SKM-1 (cell line): ENCODE measurements at regions not wholly inside any gene's neighbourhood (a gene's known extent, or its start where the extent isn't known, plus 50 kb on each side); places are given as distances from the start of the nearest gene placed in this dataset.

Experiments used
- DNase-seq: peaks from one replicate; lab custom pipeline; 2025; ENCODE audit not compliant: unreplicated experiment; lab: John Stamatoyannopoulos, UW

- no peak for DNase-seq
Measured at GRCh38 chr2:67854103-67854743, 208.6 kb downstream of the C1D start.

GRCh38 chr2:67854798-67855197 is 208.0 kb downstream of the C1D start:
- DNase-seq = no peak

- DNase-seq = no peak
Measured at GRCh38 chr2:67856866-67857265, 205.9 kb downstream of the C1D start.

DNA sequence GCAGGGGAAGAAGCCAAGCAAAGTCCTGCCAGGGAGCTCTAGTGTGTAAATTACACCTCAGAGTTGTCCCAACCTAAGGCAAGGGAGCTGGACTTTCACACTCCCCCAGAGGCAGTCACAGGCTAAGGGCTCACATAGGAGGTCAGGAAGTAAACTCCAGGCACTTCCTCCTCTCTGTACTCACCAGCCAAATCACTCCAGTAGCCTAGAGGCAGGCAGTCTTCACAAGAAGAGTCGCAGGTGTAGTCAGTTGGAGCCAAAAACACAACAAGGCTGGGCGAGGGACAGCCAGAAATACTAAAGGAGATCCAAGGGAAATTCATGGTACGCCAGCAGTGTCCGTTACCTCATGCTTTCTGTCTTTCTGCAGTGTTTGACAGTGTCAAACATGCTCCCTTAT is 205.0 kb downstream of the C1D start:
- DNase-seq = no peak

GRCh38 chr2:67858886-67859285 is 203.9 kb downstream of the C1D start:
- DNase-seq = no peak

DNA sequence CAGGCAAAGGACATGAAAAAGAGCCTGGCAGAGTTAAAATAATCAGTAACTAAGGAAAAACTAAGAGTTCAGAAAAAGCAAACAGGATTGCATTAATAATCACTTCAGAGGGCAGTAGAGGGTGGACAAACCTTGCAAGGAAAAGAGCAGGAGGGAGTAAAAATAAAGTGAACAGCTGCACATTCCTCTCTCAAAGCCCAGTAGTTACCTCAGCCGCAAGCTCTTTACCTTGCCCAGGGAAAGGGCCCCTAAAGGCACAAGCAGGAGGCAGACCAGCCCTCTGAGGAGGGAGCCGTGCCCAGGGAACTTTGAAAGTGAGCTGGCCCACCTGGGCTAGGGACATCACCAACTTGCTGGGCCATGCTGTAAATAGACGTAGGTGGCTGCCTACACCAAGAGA is 196.9 kb downstream of the C1D start:
- no peak for DNase-seq

GRCh38 chr2:67867735-67868134 is 195.1 kb downstream of the C1D start:
- no peak for DNase-seq

- DNase-seq = no peak
Measured at GRCh38 chr2:67871686-67872412, 191.0 kb downstream of the C1D start.

- DNase-seq = no peak
Measured at GRCh38 chr2:67872481-67872880, 190.3 kb downstream of the C1D start.

GRCh38 chr2:67873916-67874315 is 188.9 kb downstream of the C1D start:
- no peak for DNase-seq

DNA sequence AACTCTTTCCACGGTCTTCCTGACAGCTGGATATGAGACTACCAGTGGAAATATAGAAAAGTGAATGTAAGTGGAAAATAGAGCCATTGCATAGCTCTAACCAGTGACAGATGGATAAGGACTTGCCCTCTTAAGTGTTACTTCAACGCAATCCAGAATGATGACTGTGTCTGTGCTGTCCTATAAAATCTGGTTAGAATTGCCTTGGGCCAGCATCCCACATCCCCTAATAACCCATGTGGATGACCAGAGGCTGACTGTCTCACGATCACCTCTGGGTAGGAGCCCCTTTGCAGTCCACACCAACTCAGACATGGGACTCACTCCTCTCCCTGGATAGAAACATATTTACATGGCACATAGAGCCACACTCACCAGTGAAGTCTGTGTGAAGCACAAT is 186.6 kb downstream of the C1D start:
- DNase-seq = no peak

DNA sequence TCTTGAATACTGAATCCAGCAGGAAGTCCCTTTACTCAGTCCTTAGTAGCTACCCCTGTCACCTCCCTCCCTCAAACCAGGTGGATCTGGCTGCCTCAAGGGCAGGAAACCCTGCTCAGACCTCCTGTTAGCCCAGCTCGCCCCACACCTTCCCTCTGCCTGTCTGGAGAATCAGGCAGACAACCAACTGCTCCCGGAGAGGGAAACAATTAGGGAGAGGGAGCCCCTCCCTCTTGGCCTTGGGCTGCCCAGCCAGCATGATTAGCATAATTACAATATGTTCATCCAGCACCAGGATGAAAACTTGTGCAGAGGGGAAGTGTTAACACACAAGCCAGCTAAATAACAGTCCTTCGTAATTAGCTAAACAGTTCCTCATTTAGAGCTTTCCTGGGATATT is 185.5 kb downstream of the C1D start:
- no peak for DNase-seq

GRCh38 chr2:67878743-67879142 is 184.1 kb downstream of the C1D start:
- no peak for DNase-seq

GRCh38 chr2:67879586-67880290 is 183.1 kb downstream of the C1D start:
- DNase-seq = no peak

DNA sequence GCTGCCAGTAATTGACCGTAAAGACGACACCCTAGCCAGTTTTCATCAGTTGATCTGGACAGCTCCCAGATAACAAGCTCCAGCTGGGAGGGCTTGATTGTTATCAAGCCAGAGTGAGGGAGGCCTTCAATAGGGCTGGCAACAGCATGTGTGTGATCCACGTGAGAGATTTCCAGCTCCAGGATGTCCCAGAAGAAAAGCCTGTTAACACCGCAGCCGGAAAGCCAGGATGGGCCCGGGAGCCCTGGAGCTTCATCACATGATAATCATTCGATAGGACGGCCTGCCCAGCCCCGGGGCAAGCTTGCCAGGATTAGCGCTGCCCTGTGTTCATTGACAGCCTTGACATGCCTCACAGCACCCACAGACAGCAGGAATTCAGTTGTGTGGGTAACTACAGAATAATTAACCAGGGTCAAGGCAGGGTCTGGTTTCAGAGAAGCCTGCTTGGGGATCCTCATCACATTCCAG is 182.5 kb downstream of the C1D start:
- DNase-seq = no peak

DNA sequence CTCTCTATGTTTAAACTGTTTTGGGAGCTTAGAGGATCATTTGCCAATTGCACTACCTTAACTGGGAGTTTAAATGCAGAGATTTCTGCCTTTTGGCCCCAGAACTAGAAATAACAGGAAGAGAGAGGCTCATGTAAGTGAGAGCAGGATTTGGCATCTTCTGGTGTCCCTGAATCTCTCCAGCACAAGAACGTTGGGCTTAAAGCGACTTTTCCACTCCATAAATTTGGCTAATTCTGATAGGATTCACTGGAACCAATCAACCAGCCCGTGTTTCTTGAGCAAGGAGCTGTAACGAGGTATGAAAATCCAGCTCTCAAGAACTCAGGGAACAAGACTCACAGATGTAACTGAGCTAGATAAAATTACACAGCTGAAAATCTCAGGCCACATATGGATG is 181.0 kb downstream of the C1D start:
- no peak for DNase-seq

- DNase-seq = no peak
Measured at GRCh38 chr2:67883316-67884087, 179.3 kb downstream of the C1D start.

DNA sequence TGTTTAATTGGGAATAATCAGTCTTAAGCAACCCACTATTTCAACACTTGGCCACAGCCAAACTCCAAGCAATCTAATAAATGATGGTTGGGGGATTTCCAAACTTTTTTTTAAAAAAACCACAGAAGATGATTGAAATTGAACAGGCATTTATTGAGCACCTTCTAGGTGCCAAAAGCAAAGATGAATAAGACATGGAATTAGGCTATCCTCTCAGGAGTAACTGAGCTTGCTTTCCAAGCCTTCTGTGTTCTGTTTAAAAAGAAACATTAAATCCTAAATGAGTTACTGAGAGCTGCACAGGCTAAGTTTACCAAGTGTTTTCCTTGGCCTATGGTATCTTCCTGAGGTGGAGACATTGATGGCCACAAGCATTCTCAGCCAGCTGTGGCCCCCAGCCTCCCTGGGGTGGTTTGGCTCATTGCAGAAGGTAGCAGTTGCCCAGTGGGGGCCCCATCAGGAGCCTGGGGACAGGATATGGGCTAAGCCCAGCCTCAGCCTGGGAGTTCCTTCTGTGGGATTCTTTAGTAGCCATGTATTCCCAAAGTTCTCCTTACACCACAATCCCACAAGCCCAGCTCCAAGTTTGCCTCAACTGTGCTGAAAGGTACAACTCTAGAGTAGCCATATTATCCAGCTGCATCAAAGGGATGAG is 174.3 kb downstream of the C1D start:
- DNase-seq = no peak

DNA sequence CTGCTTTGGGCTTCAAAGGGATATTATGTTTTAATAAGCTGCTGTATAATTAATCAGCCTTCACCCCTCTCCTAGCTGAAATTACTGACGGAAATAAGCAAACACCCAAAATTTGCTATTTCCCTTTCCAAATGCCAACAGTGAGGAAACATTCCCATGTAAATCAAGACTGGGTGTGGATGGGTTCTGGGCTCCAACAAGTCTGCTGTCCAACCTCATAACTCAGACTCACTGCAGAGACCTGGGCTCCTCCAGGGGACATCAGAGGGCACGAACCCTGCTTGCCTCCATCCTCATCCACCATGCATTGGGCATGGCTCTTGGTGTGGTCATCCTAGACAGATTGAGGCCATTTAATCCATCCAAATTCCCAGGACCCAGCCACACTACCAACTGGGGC is 173.7 kb downstream of the C1D start:
- no peak for DNase-seq

DNA sequence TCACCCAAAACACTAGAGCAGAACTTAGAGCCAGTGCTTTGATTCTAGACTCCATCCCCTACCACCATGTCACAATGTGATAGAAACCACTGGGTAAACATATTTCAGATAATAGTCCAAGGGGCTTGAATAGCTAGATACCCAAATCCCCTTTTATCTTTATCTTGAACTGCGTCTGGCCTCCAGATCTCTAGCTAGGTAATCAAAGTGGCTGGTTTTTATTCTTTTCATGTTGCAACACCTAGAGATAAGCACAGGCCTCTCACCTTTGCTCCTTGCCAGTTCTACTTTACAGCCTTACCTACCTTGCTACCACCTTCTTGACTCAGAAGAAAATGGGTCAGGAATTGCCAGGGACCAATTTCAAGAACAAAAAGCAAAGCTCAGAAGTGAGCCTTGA is 171.2 kb downstream of the C1D start:
- no peak for DNase-seq

GRCh38 chr2:67892339-67892846 is 170.4 kb downstream of the C1D start:
- no peak for DNase-seq
